Activated B cell treated with CpG ODN at 0.5 μM for 24 hours (primary cell): ENCODE measurements at regions not wholly inside any gene's neighbourhood (a gene's known extent, or its start where the extent isn't known, plus 50 kb on each side); places are given as distances from the start of the nearest gene placed in this dataset.

Experiments used
- ATAC-seq: fragments of 200-7000 bp; cut with Tn5 transposase; one replicate; pipeline ENCODE4 v1.10.0; 2021; ENCODE audit warnings: low read depth, mild to moderate bottlenecking, moderate library complexity
- CTCF ChIA-PET: fragments of 350-600 bp; sonication (Branson Sonifier 250); formaldehyde crosslinking; loops from one replicate; lab custom pipeline; 2021; ENCODE audit warnings: antibody characterized with exemption; lab: Charles Lee
- POLR2A ChIA-PET: fragments of 350-600 bp; sonication (Branson Sonifier 250); formaldehyde crosslinking; loops from one replicate; lab custom pipeline; 2021; ENCODE audit warnings: antibody characterized with exemption; lab: Charles Lee
- DNase-seq: peaks from one replicate; pipeline ENCODE4 v3.0.0; 2022
- H3K27ac Mint-ChIP-seq: one replicate; pipeline ENCODE4 v1.8.0; 2020; ENCODE audit warnings: mixed read lengths
- H3K27me3 Mint-ChIP-seq: one replicate; pipeline ENCODE4 v1.8.0; 2021; ENCODE audit warnings: mixed read lengths
- H3K36me3 Mint-ChIP-seq: one replicate; pipeline ENCODE4 v1.8.0; 2021; ENCODE audit warnings: low read depth, mixed read lengths
- H3K4me1 Mint-ChIP-seq: one replicate; pipeline ENCODE4 v1.8.0; 2021; ENCODE audit warnings: mixed read lengths
- H3K4me3 Mint-ChIP-seq: one replicate; pipeline ENCODE4 v1.8.0; 2020; ENCODE audit warnings: mild to moderate bottlenecking, mixed read lengths
- H3K9me3 Mint-ChIP-seq: one replicate; pipeline ENCODE4 v1.8.0; 2020; ENCODE audit warnings: mixed read lengths
- intact Hi-C: fragments of 100-400 bp; cut with micrococcal nuclease; formaldehyde crosslinking; loops from one replicate; pipeline ENCODE4 v1.15.1; 2024
- TF ChIP-seq, protein P1 (sequence below): fragments of 200-600 bp; IDR thresholded peaks from one replicate; pipeline ENCODE4 v1.8.0; 2022; ENCODE audit warnings: antibody characterized with exemption, mild to moderate bottlenecking

DNA sequence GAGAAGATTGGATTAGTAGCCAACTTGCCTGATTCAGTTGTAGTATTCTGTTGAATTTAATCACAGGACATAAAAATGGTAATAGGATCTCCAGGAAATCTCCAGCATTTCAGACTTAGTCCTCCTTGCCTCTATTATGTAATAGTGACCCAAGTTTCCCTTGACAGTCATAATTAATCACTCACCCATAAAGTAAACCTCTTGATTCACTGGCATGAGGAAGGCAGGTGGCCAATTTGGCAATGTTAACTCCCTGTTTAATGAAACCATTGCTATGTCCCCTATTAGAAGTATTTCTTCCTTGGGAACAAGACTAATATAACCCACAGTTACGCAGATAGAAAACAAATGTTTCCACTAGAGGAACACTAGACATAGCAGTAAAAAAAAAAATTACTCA lies 604.8 kb upstream of the CXADR start:
- intact Hi-C loops, result no loop called here
- TF ChIP-seq, protein P1, sequence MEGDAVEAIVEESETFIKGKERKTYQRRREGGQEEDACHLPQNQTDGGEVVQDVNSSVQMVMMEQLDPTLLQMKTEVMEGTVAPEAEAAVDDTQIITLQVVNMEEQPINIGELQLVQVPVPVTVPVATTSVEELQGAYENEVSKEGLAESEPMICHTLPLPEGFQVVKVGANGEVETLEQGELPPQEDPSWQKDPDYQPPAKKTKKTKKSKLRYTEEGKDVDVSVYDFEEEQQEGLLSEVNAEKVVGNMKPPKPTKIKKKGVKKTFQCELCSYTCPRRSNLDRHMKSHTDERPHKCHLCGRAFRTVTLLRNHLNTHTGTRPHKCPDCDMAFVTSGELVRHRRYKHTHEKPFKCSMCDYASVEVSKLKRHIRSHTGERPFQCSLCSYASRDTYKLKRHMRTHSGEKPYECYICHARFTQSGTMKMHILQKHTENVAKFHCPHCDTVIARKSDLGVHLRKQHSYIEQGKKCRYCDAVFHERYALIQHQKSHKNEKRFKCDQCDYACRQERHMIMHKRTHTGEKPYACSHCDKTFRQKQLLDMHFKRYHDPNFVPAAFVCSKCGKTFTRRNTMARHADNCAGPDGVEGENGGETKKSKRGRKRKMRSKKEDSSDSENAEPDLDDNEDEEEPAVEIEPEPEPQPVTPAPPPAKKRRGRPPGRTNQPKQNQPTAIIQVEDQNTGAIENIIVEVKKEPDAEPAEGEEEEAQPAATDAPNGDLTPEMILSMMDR, result no peak
- no peaks in the 10 kb centered on the region for H3K27me3 Mint-ChIP-seq
- no peak for ATAC-seq
- H3K27ac Mint-ChIP-seq, result no peak overlapping the region
- no peaks in the 10 kb centered on the region for H3K36me3 Mint-ChIP-seq
- DNase-seq, result no peak
- CTCF ChIA-PET, result no interaction called here
- no peak overlapping the region for H3K4me3 Mint-ChIP-seq
- H3K4me1 Mint-ChIP-seq, result no peaks in the 10 kb centered on the region
- H3K9me3 Mint-ChIP-seq, result peaks cover 12% of the 10 kb centered on the region
- POLR2A ChIA-PET, result no interaction called here

DNA sequence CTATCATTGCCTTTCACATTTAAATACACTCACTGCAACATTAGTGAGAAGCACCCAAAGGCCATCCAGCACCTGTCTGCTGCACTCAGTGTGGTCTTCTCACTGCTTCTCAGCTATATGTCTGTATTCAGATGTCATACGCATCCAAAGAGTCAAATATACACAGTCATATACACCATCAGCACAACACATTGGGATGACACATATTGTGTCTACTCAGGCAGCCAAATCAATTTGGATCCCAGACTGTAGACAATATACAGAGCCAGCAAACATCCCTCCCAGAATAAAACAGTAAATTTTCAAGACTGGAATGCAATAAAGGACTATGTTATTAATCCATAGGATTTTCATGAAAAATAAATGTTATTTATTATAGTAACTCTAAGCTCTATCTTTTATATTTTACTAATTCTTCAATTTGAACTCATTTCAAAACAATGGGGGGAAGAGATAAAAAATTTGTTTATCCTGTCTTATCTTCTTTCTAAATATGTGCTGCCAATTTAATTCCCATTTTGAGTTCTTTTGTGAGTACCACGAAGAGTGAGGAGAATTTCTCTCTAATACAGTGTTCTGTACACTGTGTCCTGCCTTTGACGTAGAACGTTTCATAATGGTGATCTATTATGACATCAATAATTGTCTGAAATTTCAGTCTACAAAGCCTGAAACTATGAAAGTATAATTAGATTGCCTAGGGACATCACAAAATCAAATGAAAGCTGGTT lies 602.2 kb upstream of the CXADR start:
- peaks cover 16% of the 10 kb centered on the region for H3K9me3 Mint-ChIP-seq
- no peaks in the 10 kb centered on the region for H3K4me1 Mint-ChIP-seq
- DNase-seq (no peak), ATAC-seq (no peak)
- no peak overlapping the region for H3K27ac Mint-ChIP-seq
- intact Hi-C loops, result no loop called here
- CTCF ChIA-PET, result no interaction called here
- POLR2A ChIA-PET, result no interaction called here
- no peaks in the 10 kb centered on the region for H3K36me3 Mint-ChIP-seq
- no peaks in the 10 kb centered on the region for H3K27me3 Mint-ChIP-seq
- H3K4me3 Mint-ChIP-seq, result no peak overlapping the region
- TF ChIP-seq, protein P1, result no peak

DNA sequence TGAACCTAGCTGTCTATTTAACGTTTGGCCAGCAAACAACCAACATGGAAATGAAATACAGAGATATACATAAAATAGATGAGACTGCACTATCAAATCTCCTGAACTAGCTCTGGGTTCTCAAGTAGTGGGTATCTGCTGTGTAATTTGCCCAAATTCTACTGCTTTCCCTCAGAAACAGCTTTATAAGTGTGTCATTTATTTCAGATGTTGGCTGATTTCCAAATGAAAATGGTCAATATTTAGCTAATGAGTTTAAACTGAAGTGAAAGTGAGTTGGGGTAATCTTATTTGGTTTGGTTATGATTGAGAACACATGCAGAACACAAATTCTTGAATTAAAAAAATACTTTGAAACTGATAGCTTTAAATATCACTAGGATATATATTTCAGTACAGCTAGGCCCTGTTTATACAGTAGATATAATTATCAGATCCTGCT lies 601.7 kb upstream of the CXADR start:
- TF ChIP-seq, protein P1, result no peak
- H3K27ac Mint-ChIP-seq, result no peak overlapping the region
- DNase-seq (no peak), ATAC-seq (no peak)
- ChIA-PET POLR2A (no interaction called here), CTCF (no interaction called here)
- H3K27me3 Mint-ChIP-seq, result no peaks in the 10 kb centered on the region
- H3K9me3 Mint-ChIP-seq, result peaks cover 14% of the 10 kb centered on the region
- no peak overlapping the region for H3K4me3 Mint-ChIP-seq
- H3K4me1 Mint-ChIP-seq, result no peaks in the 10 kb centered on the region
- no peaks in the 10 kb centered on the region for H3K36me3 Mint-ChIP-seq
- intact Hi-C loops, result no loop called here

DNA sequence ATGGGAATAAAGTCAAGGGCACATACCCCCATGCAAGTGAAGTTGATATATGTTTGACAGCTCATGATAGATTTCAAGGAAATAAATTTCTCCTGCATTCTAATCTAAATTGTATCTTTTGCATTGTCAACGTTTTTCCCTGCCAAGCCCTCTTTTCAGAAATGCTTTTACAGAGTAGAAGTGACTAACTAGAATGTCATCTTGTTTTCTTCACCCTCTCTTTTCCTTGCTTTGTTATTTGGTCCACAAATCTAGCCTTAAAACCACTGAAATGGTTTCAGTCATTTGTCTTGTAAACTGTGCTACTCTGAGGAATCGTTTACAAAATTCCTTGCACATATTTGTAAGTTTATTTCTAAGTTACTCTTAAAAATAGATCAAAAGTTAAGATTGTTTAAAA lies 600.8 kb upstream of the CXADR start:
- H3K27me3 Mint-ChIP-seq, result no peaks in the 10 kb centered on the region
- no peaks in the 10 kb centered on the region for H3K4me1 Mint-ChIP-seq
- intact Hi-C loops, result no loop called here
- ATAC-seq (no peak), DNase-seq (no peak)
- POLR2A ChIA-PET, result no interaction called here
- CTCF ChIA-PET, result no interaction called here
- H3K4me3 Mint-ChIP-seq, result no peak overlapping the region
- TF ChIP-seq, protein P1, result no peak
- H3K9me3 Mint-ChIP-seq, result peaks cover 14% of the 10 kb centered on the region
- H3K27ac Mint-ChIP-seq, result no peak overlapping the region
- H3K36me3 Mint-ChIP-seq, result no peaks in the 10 kb centered on the region

- ChIA-PET CTCF (no interaction called here), POLR2A (no interaction called here)
- Mint-ChIP-seq H3K9me3 (peaks cover 14% of the 10 kb centered on the region), H3K27me3 (no peaks in the 10 kb centered on the region), H3K4me1 (no peaks in the 10 kb centered on the region), H3K36me3 (no peaks in the 10 kb centered on the region), H3K4me3 (no peak overlapping the region), H3K27ac (no peak overlapping the region)
- DNase-seq (no peak), ATAC-seq (no peak)
- TF ChIP-seq, protein P1, result no peak
- intact Hi-C loops, result no loop called here
Measured at GRCh38 chr21:16913010-16913409, 599.8 kb upstream of the CXADR start.
